ES-I3 (cell line): ENCODE measurements at regions not wholly inside any gene's neighbourhood (a gene's known extent, or its start where the extent isn't known, plus 50 kb on each side); places are given as distances from the start of the nearest gene placed in this dataset.

Experiments used
- H3K36me3 ChIP-seq: 2 replicates; pipeline ENCODE4 v1.6.1; 2013; ENCODE audit warnings: mild to moderate bottlenecking, low read length, control low read depth, moderate library complexity; ENCODE audit not compliant: insufficient read depth
- H3K4me1 ChIP-seq: 2 replicates; pipeline ENCODE4 v1.6.1; 2013; ENCODE audit warnings: mild to moderate bottlenecking, control low read depth, low read length; ENCODE audit not compliant: insufficient read depth
- H3K9ac ChIP-seq: 2 replicates; pipeline ENCODE4 v1.6.1; 2013; ENCODE audit warnings: low read depth, mild to moderate bottlenecking, low read length, moderate library complexity
- H3K9me3 ChIP-seq: 2 replicates; pipeline ENCODE4 v1.6.1; 2013; ENCODE audit warnings: mild to moderate bottlenecking, low read length, moderate library complexity; ENCODE audit not compliant: control insufficient read depth, insufficient read depth

DNA sequence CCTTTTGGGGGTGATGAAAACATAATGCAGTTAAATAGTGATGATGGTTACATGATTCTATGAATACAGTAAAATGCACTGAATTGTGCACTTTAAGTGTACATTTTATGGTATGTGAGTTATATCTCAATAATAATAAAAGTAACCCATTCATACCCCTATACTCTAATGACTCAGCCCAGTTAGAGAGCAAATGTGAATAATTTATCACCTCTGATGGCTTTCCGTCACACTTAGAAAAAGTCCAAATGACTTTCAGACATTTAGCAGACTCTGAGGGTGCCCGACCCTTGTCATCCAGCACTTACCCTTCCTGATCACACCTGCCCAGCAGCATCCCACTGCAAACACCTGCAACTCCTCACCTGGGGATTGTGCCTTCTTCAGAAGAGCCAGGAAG lies 148.1 kb upstream of the MAF start:
- Histone ChIP-seq H3K4me1 (no peaks in the 10 kb centered on the region), H3K36me3 (no peaks in the 10 kb centered on the region), H3K9me3 (no peaks in the 10 kb centered on the region), H3K9ac (no peak overlapping the region)

DNA sequence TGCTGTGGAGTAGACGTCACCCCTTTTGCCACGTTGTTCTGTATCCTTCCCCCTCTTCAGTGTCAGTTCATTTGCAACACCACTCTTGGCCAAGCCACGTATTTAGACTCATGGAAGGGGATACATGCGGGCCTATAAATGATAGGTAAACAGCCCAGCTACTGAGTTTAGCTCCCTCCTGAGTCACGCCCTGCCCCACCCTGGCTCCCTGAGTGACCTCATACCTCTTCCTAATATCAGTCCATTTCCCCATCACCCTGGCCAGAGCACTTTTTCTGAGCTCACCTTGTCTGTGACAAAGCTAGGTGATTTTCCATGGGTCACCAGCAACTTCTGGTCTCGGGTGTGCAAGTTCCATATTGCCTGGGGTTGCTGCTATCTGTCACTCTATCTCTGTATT lies 147.2 kb upstream of the MAF start:
- no peaks in the 10 kb centered on the region for H3K4me1 ChIP-seq
- H3K9me3 ChIP-seq, result no peaks in the 10 kb centered on the region
- no peak overlapping the region for H3K9ac ChIP-seq
- H3K36me3 ChIP-seq, result no peaks in the 10 kb centered on the region

DNA sequence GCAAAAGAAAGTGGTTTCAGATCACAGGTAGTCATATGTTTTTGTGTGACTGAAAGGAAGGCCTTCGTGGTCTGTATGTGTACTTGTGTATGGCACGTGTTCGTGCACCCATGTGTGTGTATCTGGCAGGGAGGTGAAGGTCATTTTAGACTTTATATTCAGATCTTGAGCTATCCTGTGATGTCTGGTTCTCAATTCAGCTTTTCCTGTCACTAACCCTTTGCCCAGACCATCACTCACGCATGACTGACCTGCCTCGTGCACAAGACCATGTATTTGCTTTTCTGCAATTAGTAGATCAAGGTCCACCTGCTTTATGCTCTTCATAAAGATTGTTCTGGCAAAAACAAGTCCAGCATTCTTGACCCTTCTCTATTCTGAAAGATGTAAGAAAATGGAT lies 139.7 kb upstream of the MAF start:
- Histone ChIP-seq H3K9ac (no peak overlapping the region), H3K4me1 (peaks cover 9% of the 10 kb centered on the region; the same call in 1 of the 2 replicates), H3K9me3 (no peaks in the 10 kb centered on the region), H3K36me3 (no peaks in the 10 kb centered on the region)

DNA sequence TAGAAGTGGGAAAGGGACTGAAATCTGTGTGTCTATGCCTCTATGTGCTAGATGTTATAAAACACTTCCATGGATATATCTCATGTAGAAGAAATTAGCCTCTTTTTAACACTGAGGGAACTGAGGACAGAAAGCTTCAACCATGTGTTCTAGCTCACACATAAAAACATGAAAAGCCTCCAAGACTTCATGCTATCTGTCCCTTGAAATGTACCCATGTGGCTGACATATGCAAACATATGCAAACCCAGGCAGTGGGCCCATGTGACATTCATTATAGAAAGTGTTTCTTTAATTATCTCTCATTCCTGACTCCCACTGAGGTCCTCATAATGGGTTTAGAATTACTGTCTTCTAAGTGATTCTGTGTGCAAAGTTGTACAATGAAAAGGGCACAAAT lies 134.7 kb upstream of the MAF start:
- no peaks in the 10 kb centered on the region for H3K36me3 ChIP-seq
- H3K9me3 ChIP-seq, result no peaks in the 10 kb centered on the region
- peaks cover 9% of the 10 kb centered on the region; the same call in 1 of the 2 replicates for H3K4me1 ChIP-seq
- H3K9ac ChIP-seq, result no peak overlapping the region

DNA sequence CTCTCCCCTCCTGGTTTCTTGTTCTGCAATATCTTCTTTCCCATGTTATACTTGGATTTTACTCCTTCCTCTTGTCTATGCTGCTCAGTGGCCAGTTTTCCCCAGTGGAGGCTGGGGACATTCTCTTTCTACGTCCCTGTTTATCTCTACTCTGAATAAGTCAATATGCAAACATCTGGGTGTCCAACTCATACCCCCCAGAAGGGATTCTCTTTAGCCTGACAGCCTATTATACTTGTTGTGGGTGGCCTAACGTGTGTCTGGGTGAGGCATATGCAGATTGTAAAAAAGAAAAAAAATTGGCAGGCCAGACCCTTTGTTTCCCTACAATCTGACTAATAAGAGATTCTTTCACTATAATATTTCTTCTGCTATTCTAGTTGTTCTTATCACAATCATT lies 134.2 kb upstream of the MAF start:
- Histone ChIP-seq H3K9ac (no peak overlapping the region), H3K36me3 (no peaks in the 10 kb centered on the region), H3K4me1 (peaks cover 9% of the 10 kb centered on the region; the same call in 1 of the 2 replicates), H3K9me3 (no peaks in the 10 kb centered on the region)

DNA sequence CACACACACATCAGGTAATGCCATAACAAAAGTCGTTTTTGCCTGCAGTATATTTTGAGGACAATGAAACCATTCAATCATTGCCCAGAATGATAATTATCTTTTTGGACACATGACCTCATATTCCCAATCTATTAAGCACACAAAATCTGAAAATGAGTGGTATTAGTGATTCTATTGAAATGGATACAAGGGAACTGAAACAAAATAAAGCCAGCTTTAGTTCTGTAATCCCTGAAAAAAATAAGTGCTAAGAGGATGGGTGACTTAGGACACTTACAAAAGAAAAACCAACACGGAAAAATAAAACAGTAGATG lies 128.3 kb upstream of the MAF start:
- Histone ChIP-seq H3K9me3 (no peaks in the 10 kb centered on the region), H3K36me3 (no peaks in the 10 kb centered on the region), H3K4me1 (peaks cover 2% of the 10 kb centered on the region; the same call in 1 of the 2 replicates), H3K9ac (no peak overlapping the region)

DNA sequence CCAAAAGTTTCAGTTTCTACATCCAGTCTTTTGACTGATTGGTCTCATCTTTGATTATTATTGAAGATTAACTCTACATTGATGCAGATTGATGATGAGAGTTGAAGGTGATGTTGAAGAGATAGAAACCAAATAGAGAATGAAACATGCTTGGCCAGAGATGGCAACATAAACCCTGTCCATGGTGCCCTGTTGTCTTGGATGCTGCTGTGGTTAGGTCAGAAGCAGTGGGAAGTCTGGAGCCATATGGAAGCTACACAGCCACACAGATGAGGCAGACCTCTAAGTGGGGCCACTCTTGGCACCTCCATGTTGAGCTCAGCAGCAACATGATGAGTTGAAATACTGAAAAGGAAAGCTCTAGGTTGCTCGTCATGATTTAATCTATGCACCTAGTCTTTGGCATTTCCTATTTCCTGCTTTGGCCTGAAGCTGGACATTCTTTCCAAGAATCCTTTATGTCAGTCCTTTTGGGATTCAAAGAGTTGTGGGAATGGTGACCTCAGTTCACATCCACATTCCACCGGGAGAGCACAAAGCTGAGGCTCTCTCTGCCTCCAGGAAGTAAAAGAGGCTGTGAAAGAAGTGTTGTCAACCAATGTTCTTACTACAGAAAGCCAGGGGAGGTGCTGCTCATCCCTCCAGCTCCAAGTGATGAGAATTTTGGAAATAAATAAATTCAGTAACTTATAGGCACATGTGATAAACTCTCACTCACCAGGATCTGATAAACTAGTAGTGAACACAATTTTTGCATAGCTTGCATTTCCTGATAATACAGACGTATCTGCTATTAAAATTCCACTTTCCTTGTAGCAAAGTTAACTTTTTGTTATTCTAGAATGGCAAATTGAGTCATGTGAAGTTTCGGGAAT lies 127.7 kb upstream of the MAF start:
- Histone ChIP-seq H3K36me3 (no peaks in the 10 kb centered on the region), H3K4me1 (peaks cover 4% of the 10 kb centered on the region; the same call in 1 of the 2 replicates), H3K9ac (no peak overlapping the region), H3K9me3 (no peaks in the 10 kb centered on the region)

DNA sequence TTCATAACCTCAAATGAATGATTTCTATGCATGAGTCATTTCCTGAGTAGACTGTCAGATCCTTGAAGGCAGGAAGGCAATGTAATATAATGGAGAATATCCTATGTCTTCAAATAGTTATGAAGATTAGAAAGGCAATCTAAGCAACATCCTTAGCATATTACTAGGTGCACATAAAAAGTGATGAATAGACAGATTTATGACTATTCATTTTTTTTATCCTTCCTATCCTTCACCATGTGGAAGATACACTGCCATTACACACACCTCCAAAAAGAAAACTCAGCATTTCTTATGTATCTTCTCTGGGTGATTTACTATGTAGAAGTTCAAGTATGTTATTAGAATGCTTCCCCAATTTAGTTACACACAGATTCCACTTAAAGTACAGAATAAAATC lies 126.4 kb upstream of the MAF start:
- peaks cover 4% of the 10 kb centered on the region; the same call in 1 of the 2 replicates for H3K4me1 ChIP-seq
- no peak overlapping the region for H3K9ac ChIP-seq
- no peaks in the 10 kb centered on the region for H3K36me3 ChIP-seq
- H3K9me3 ChIP-seq, result no peaks in the 10 kb centered on the region

DNA sequence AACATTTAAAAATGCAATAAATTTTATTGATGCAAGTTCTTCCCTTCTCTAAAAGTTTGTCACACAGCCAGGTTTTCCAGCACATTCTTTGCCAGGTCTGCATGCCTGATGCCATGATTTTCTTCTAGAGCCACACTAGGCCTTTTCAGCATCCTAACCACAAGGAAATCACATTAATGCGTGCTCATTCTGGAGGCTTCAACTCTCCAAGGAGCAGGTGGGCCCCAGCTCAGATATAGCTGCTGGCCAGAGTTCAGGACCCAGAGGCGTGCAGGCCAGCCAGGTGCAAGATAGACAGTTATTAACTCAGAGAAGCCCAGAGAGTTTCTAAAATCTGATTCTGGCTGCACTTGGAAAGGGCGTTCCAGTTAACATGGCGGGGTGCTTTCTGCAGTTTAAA lies 124.5 kb upstream of the MAF start:
- Histone ChIP-seq H3K9me3 (no peaks in the 10 kb centered on the region), H3K4me1 (peaks cover 4% of the 10 kb centered on the region; the same call in 1 of the 2 replicates), H3K36me3 (no peaks in the 10 kb centered on the region), H3K9ac (no peak overlapping the region)

DNA sequence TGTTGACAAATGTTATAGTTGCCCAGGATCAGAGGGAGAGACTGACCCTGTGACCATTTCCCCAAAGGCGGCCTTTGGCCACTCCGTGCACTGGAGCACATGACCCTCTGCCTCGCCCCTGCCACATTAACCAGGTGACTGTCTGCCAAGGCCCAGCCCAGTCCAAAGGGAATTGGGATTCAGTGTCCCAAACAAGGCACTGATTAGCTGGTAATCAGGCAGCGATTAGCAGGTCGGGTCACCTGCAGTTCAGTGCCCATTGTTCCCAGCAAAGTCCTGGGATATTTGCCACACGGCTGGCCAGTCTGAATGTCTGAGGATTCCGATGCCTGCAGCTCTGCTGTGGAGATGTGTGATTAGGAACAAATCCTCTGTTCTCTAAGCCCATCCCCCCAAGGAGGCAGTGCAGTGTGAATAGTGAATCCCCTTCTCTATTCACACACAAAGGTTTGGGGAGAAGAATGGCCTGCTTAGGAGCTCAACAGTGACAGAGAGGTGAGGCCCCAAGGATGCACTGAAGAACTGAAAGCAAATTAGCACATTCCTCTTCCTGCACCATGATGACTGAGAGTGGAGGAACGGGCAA lies 123.1 kb upstream of the MAF start:
- Histone ChIP-seq H3K4me1 (peaks cover 4% of the 10 kb centered on the region; the same call in 1 of the 2 replicates), H3K9me3 (no peaks in the 10 kb centered on the region), H3K36me3 (no peaks in the 10 kb centered on the region), H3K9ac (no peak overlapping the region)

DNA sequence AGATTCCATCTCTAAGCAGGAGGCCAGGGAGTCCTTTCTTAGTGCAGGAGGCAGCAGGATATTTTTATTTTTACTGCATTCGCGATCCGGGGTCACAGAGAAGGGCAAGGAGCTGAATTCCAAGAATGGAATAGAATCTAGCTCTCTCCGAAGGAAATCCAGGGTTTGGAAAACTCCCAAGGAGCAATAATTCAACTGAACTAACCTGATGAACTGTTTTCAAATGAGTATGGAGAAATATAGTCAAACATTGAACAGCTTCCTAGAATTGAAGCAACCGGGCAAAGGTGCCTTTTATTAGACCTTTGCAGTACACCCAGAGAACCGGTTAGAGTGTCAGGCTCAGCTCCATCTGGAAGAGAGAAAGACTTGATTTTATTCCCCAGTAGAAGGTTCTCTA lies 120.7 kb upstream of the MAF start:
- H3K36me3 ChIP-seq, result no peaks in the 10 kb centered on the region

DNA sequence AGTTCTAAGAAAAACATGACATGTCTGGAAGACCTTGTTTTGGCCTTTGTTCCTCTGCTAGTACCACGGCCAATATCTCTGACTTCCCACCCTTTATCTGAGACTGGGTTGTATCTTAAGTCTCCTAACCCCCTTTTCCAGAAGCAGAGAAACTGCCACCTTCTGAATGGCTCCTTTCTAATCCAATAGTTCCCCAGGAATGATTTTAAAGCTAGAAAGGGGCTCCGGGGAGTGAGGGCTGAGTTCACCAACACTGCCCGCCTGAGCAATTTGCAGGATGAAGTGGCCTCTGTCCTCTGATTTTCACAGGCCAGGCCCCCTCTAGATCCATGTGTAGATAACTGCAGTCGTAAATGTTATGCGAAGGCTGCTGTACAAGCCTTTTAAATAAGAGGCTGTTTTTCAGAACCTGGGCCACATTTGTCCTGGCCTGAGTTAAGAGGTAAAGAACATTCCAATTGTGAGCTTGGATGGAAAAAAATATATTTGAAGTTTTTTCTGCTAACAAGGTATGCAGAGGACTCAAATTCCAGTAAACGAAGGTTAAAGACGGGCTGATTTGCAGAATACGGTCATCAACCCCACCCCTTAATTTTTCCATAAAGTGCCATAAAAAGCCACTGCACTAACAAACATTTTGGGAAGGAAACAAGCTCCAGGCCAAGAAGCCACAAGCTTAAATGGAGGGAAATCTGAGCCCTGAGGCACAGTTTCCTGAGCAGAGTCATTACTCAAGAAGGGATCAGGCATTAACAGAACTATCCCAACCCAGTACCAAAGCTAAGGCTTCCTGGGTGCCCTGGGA lies 117.0 kb upstream of the MAF start:
- no peak overlapping the region for H3K9ac ChIP-seq

More for the DNA sequence above, 120.7 kb upstream of the MAF start:
- H3K4me1 ChIP-seq, result peaks cover 4% of the 10 kb centered on the region; the same call in 1 of the 2 replicates
- no peak overlapping the region for H3K9ac ChIP-seq
- H3K9me3 ChIP-seq, result no peaks in the 10 kb centered on the region

DNA sequence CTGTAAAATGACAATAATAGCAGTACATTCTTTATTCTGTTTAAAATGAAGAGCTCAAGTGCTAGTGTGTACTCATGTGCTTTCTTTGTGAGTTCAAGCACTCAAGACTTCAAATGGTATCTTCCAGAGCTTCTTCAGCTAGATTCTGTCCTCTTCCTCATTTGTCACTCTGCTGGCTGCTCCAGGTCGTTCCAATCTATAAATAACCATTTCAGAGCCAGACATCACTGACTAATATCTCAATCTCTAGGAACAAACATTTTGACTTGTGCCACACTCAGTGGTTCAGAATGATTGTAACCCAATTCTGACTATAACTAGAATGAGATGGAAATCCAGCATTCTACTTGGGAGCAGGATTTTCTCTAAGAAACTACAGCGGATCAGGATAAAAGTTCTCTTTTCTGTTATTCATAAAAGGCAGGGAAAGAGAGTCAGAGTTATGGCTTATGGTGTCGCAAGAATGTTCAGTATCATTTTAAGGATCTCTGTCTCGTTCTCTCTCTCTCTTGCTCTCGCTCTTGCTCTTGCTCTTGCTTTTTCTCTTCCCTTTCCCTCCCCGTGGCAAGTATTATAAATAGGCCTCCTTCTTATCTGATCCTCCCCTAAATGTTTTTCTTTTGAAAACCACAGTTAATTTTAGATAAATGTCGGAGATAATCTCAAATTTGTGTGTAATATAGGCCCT lies 116.3 kb upstream of the MAF start:
- Histone ChIP-seq H3K9ac (no peak overlapping the region), H3K36me3 (no peaks in the 10 kb centered on the region), H3K9me3 (peaks cover 3% of the 10 kb centered on the region; the same call in 1 of the 2 replicates), H3K4me1 (no peaks in the 10 kb centered on the region)

More for the DNA sequence above, 117.0 kb upstream of the MAF start:
- Histone ChIP-seq H3K36me3 (no peaks in the 10 kb centered on the region), H3K9me3 (peaks cover 3% of the 10 kb centered on the region; the same call in 1 of the 2 replicates), H3K4me1 (no peaks in the 10 kb centered on the region)

DNA sequence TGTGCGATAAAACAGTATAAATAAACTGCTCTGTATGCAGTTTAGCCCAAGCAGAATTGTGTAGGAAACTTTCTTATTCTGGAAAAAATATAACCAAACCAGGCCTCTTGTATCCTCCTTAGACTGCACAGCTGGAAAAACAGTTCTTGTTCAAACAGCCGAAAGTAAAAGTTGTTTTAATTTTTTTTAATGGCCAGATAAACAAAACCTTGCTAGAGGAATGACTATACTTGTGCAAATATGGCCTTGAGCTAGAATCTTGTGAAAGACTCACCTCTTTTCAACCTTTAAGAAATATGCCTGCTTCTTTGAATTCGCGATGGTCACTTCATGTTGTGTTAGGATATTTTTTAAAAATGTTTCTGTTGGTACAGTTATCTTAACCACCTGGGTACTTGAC lies 114.5 kb upstream of the MAF start:
- Histone ChIP-seq H3K9ac (no peak overlapping the region), H3K36me3 (no peaks in the 10 kb centered on the region)

More for the DNA sequence above, 114.5 kb upstream of the MAF start:
- H3K4me1 ChIP-seq, result no peaks in the 10 kb centered on the region
- H3K9me3 ChIP-seq, result peaks cover 3% of the 10 kb centered on the region; the same call in 1 of the 2 replicates
